HCT116 (cell line): ENCODE measurements at regions not wholly inside any gene's neighbourhood (a gene's known extent, or its start where the extent isn't known, plus 50 kb on each side); places are given as distances from the start of the nearest gene placed in this dataset.

ENCODE experiments used
- CBX3 ChIP-seq: IDR thresholded peaks from 2 replicates; pipeline ENCODE4 v1.6.1; 2012; ENCODE audit warnings: low read depth
- CEBPB ChIP-seq: IDR thresholded peaks from 2 replicates; pipeline ENCODE4 v1.6.1; 2012; ENCODE audit warnings: low read depth
- CTCF ChIP-seq, 3 experiments: fragments of 200-600 bp in 1 of 3; sonication (generic) in 1 of 3; IDR thresholded peaks in 2 of 3; conservative IDR thresholded peaks in 1 of 3; 2 replicates each; pipeline ENCODE4 v1.5.1; 2012 to 2017; ENCODE audit warnings: low read depth in 2 of 3, low read length in 2 of 3, antibody characterized with exemption in 1 of 3, borderline replicate concordance in 1 of 3, control low read depth in 1 of 3, mild to moderate bottlenecking in 1 of 3, mixed read lengths in 1 of 3, mixed run types in 1 of 3, moderate library complexity in 1 of 3; ENCODE audit not compliant: insufficient read depth in 1 of 3
- EZH2 ChIP-seq: fragments of 200-600 bp; sonication (generic); IDR thresholded peaks from 2 replicates; pipeline ENCODE4 v1.6.1; 2017; ENCODE audit warnings: antibody characterized with exemption, mixed run types
- JUND ChIP-seq: IDR thresholded peaks from 2 replicates; pipeline ENCODE4 v1.6.1; 2012
- RAD21 ChIP-seq: IDR thresholded peaks from 2 replicates; pipeline ENCODE4 v1.6.1; 2012; ENCODE audit warnings: low read depth, mild to moderate bottlenecking
- YY1 ChIP-seq: IDR thresholded peaks from 2 replicates; pipeline ENCODE4 v1.6.1; 2011; ENCODE audit warnings: low read length, low read depth, moderate library complexity, mild to moderate bottlenecking; ENCODE audit not compliant: insufficient replicate concordance; ENCODE audit errors: extremely low read depth
- ZBTB33 ChIP-seq: IDR thresholded peaks from 2 replicates; pipeline ENCODE4 v1.6.1; 2011; ENCODE audit warnings: mild to moderate bottlenecking, low read length, moderate library complexity; ENCODE audit not compliant: insufficient replicate concordance; ENCODE audit errors: extremely low read depth
- TF ChIP-seq, protein P1 (sequence below): IDR thresholded peaks from 2 replicates; pipeline ENCODE4 v1.6.1; 2012; ENCODE audit warnings: low read depth

- TF ChIP-seq CTCF (IDR thresholded peaks at IDR 0.05 in 2 of 3, conservative IDR thresholded peaks at IDR 0.05 in 1 of 3; ENCODE audit: borderline replicate concordance in 1 of 3, insufficient read depth in 1 of 3, low read depth in 2 of 3, low read length in 2 of 3) (no peak), CBX3 (no peak), RAD21 (no peak), JUND (no peak), ZBTB33 (no peak), EZH2 (no peak), CEBPB (no peak), YY1 (no peak)
- TF ChIP-seq, protein P1, sequence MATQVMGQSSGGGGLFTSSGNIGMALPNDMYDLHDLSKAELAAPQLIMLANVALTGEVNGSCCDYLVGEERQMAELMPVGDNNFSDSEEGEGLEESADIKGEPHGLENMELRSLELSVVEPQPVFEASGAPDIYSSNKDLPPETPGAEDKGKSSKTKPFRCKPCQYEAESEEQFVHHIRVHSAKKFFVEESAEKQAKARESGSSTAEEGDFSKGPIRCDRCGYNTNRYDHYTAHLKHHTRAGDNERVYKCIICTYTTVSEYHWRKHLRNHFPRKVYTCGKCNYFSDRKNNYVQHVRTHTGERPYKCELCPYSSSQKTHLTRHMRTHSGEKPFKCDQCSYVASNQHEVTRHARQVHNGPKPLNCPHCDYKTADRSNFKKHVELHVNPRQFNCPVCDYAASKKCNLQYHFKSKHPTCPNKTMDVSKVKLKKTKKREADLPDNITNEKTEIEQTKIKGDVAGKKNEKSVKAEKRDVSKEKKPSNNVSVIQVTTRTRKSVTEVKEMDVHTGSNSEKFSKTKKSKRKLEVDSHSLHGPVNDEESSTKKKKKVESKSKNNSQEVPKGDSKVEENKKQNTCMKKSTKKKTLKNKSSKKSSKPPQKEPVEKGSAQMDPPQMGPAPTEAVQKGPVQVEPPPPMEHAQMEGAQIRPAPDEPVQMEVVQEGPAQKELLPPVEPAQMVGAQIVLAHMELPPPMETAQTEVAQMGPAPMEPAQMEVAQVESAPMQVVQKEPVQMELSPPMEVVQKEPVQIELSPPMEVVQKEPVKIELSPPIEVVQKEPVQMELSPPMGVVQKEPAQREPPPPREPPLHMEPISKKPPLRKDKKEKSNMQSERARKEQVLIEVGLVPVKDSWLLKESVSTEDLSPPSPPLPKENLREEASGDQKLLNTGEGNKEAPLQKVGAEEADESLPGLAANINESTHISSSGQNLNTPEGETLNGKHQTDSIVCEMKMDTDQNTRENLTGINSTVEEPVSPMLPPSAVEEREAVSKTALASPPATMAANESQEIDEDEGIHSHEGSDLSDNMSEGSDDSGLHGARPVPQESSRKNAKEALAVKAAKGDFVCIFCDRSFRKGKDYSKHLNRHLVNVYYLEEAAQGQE = no peak
These were observed 305.0 kb downstream of the HLX start for GRCh38 chr1:221184131-221184794.
